NCI-H524 treated with DMSO at 0.1 percent for 48 hours (cell line): ENCODE measurements at regions not wholly inside any gene's neighbourhood (a gene's known extent, or its start where the extent isn't known, plus 50 kb on each side); places are given as distances from the start of the nearest gene placed in this dataset.

Source experiments
- DNase-seq: peaks from one replicate; lab custom pipeline; 2025; lab: John Stamatoyannopoulos, UW

DNA sequence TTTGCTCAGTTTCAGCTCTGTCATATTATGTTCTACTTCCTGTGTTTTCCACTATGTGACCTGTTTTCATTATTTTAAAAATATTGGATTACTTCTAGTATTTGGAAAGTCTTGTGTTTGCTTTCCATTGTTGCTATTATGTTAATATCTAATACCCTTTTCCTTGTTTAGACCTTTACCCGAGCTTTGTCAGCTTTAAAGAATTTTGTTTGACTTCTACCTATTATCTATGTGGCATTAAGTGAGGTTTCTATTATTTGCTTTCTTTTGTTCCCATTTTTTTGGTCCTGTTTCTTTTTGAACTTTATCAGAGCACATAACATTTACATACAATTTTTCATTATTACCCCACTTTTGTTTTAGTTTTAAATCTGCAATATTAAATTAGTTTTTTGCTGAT lies 202.7 kb downstream of the MANEA start:
- DNase-seq = no peak

GRCh38 chr6:95784019-95784418 lies 206.7 kb downstream of the MANEA start:
- DNase-seq = no peak

DNA sequence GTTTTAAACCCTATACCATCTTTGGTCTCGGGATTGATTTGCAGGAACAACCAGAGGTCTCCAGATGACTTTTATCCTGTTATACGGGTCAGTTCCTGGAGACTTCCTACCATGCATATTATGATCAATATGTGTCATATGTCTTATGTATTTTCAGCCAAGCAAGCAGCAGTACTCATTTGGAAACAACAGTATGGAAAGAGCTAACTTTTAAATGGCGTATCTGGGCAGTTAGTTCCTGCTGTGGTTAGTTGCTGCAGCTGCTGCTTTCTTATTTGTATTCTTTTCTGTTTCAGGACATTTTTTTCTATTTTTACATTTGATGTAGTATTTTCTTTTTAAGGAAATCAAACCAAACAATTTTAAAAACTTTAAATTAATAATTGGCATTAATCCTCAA lies 207.5 kb downstream of the MANEA start:
- DNase-seq = no peak

GRCh38 chr6:95785785-95786184 lies 208.4 kb downstream of the MANEA start:
- no peak for DNase-seq

DNA sequence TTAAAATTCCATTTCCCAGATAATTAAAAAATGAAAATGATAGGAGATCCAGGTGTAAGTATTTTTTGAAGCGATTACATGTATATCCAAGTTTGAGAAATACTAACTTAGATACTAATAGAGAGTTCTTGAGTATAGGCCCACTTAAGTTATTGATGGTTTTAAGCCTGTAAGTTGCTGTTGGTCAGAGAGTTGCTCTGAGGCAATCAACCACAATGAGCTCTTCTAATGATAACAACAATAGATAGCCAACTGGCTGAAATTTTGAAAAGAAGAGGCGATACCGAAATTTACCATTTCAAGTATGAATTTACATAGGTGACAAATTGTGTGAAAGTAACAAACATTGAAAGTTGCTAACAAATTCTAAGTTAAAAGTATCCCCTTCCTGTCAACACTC lies 209.5 kb downstream of the MANEA start:
- DNase-seq = no peak

DNA sequence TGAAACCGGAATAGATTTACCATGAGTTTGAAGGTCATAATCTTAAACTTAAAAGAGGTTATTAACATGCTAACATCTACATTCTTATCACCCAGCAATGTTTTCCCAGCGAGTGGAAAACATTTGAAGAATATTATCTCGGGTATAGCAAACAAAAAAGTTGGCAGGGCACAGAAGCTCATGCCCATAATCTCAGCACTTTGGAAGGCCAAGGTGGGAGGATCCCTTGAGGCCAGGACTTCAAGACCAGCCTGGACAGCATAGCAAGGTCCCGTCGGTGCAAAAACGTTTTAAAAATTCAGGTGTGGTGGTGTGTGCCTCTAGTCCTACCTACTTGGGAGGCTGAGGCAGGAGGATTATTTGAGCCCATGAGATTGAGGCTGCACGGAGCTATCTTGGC lies 213.5 kb downstream of the MANEA start:
- DNase-seq = no peak

DNA sequence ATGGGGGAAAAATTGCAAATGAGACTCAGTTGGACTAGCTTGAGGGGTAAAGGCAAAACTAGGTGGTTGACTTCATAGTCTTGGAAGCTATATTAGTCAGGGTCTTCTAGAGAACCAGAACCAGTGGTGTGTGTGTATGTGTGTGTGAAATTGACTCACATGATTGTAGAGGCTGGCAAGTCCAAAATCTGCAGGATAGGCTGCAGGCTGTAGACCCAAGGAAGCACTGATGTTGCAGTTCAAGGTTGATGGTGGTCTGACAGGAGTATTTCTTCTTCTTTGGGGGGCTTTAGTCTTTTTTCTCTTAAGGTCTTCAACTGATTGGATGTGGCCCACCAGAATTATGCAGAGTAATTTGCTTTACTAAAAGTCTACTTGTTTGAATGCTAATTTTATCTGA lies 217.4 kb downstream of the MANEA start:
- no peak for DNase-seq

GRCh38 chr6:95795927-95796326 lies 218.6 kb downstream of the MANEA start:
- DNase-seq = no peak

DNA sequence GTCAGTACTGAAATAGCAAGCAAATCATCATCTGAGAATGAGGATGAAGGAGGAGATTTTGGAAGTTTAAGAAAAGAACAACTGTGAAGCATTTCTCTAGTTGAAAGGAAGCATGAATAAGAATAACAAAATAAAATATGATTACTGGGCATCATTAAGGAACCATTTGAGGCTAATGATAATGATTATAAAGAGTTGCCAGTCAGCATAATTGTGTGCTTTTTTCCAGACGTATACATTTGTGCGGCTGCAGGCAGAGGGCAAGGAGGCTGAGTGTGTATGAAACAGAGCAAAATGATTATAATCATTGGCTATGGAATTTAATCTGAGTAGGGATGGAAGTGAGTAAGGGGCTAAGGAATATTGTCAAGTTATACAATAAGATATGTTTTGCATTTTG lies 218.7 kb upstream of the FUT9 start:
- DNase-seq = no peak

DNA sequence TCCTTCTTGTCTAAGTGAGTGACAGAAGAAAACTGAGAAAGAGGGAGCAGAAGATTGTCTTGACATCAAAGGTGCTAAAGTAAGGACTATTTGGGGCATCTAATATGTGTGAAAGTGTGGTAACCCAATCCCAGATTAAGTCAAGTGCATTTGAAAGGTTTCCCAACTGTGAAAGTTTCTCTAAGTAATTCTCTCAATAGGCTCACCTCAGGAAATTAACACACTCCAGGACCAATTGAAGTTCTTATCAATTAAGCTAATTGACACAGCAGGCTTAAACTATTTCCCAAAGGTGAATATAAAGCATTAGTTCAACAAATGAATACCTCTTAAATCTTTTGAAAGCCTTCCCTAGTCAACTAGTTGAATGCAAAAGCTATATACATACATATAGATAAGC lies 212.8 kb upstream of the FUT9 start:
- peak; percentile 64 for DNase-seq

- DNase-seq = no peak
Measured at GRCh38 chr6:95803889-95804288, 211.9 kb upstream of the FUT9 start.

DNA sequence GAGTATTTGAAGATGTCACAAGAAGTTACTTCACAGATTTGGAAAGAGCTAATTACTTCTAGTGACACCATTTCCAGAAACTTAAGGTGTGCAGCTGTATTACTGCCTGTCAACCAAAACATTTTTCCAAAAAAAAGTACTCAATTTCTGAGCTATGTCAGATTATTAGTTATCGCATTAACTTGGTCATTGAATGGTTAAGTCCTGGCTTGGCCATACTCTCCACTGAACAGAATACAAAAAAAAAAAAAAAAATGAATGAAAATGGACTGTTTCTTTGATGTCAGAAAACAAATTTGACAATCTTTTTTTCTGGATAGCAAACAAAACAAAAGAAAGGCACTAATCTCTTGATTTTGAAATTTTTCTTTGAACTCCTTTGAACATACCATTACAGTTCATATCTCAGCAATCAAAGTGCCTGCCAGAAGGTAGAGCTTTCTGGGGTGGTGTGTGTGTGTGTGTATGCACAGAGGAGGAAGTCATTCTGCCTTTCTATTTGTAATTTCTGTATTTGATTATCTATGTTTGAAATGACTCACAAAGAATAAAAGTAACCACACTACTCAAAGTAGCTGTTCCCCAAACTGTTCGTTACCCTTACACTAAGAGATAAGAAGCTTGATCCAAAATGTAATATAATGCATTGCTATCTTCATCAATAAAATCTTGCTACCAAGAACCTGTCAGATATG lies 210.8 kb upstream of the FUT9 start:
- no peak for DNase-seq

GRCh38 chr6:95805699-95806098 lies 210.1 kb upstream of the FUT9 start:
- DNase-seq = no peak

GRCh38 chr6:95815389-95816056 lies 200.3 kb upstream of the FUT9 start:
- DNase-seq = no peak

GRCh38 chr6:95819461-95819860 lies 196.3 kb upstream of the FUT9 start:
- no peak for DNase-seq

DNA sequence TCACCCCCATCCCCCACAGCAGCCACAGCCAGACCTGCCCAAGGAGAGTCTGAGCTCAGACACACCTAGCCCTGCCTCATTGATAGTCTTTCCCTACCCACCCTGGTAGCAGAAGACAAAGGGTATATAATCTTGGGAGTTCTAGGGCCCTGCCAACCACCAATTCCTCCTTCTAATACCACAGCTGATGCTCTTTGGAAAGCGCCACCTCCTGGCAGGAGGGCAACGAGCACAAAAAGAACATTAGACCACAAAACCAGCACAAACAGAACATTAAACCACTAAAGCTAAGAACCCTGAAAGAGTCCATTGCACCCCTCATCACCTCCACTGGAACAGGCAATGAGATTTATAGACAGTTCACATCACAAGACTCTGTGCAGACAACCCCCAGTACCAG lies 195.8 kb upstream of the FUT9 start:
- DNase-seq = no peak

GRCh38 chr6:95830859-95831557 lies 184.8 kb upstream of the FUT9 start:
- DNase-seq = no peak

DNA sequence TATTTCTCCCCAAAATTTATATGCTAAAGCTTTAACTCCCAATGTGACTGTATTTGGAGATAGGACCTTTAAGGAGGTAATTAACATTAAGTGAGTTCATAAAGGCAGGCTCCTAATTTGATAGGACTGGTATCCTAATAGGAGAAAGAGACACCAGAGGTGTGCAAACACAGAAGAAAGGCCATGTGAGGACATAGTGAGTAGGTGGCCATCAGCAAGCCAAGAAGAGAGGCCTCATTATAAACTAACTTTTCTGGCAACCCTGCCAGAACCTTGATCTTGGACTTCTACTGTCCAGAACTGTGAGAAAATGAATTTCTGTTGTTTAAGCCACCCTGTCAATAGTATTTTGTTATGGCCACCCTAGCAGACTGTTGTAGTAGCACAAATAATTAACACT lies 177.9 kb upstream of the FUT9 start:
- DNase-seq = no peak

DNA sequence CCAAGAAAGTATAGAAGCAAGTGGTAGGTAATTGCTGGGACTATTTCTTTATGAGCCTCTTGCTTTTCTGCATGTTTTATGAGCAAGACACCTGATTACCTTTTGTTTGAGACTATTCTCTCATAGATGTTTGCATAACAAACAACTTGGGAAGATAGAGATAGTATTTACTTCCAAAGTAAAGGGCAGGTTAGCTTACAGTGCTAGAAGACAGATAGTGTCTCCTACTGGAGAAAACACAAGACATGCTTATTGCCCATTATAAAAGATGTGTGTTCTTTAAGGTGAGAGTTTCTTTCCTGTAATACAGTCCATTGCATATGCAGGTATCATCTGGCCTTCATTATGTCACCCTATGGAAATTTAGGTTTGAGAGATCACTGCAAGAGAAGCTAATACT lies 174.2 kb upstream of the FUT9 start:
- DNase-seq = no peak

DNA sequence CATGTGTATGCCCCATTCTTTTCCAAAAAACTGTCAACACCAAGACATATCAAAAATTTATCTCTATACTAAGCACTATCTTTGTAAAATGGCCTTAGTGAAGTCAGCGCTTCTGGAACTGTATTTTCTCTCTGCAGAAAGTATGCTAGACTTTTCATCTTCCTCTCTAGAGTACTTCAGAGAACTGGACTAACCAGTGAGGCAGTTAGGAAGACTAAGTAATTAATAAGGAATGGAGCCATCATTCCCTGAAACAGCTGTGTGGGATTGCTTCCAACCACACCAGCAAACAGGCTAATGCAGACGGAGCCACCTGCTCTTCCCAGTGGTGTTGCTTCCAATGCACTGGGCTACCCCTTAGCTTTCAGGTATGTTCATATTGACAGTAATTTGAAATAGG lies 169.1 kb upstream of the FUT9 start:
- no peak for DNase-seq

DNA sequence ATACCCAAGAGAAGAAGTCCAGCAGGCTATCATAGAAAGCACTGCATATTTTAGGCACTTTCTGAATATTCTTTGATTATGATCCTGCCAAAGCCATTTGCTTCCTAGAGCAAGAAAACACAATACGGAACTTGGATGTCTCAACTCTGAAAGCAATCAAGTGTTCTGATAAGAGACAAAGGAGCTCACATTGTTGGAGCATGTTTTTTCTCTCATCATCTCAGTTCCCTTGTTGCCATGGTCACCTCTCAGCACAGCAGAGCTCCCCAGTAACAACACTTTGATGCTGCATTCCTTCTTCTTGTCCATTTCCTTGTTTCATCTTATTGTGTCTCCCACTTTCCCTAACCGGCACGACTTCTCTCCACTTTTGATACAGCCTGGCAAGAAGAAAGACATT lies 168.7 kb upstream of the FUT9 start:
- no peak for DNase-seq

GRCh38 chr6:95848717-95849116 lies 167.1 kb upstream of the FUT9 start:
- no peak for DNase-seq

DNA sequence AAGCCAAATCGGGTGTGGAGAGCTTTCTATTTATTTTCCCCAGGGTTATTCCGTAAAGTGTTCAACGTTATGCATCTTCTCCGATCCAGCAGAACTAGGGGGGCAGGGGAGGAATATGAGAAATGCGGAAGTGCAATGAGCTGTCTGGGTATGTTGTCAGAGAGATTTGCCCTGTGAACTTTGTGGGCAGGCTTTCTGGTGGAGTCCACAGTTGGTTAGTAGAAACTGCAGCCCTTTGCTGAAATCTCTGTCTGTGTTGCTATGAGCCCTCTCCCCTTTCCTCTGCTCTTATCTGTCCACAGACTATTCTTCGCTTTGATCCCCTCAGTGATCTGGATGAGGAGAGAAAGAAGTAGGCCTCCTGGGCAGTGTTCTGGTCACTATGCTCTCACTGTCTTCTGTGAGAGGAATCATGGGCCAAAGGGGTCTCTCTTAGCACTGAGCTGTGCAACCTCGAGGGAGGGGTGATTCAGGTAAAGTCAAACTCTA lies 158.9 kb upstream of the FUT9 start:
- DNase-seq = no peak
